WERI-Rb-1 (cell line): ENCODE measurements at regions not wholly inside any gene's neighbourhood (a gene's known extent, or its start where the extent isn't known, plus 50 kb on each side); places are given as distances from the start of the nearest gene placed in this dataset.
"Not testable (repeated sequence)": the region's sequence is repeated elsewhere in the genome, so short reads cannot be mapped to it uniquely, and the experiment has no call there.

ENCODE experiments used
- DNase-seq: peaks from one replicate; pipeline ENCODE4 v3.0.0-alpha.2; 2020
- H3K27ac ChIP-seq: fragments of 250-450 bp; sonication (Bioruptor Pico); 2 replicates; pipeline ENCODE4 v1.5.1; 2020; ENCODE audit warnings: mild to moderate bottlenecking, moderate library complexity
- H3K27me3 ChIP-seq: fragments of 250-450 bp; sonication (Bioruptor Pico); 2 replicates; pipeline ENCODE4 v1.5.1; 2021; ENCODE audit warnings: mild to moderate bottlenecking, low read depth, moderate library complexity; ENCODE audit not compliant: insufficient read depth, severe bottlenecking
- H3K36me3 ChIP-seq: fragments of 250-450 bp; sonication (Bioruptor Pico); 2 replicates; pipeline ENCODE4 v1.5.1; 2020; ENCODE audit warnings: mild to moderate bottlenecking, moderate library complexity
- H3K4me3 ChIP-seq: 2 replicates; pipeline ENCODE4 v1.5.1; 2011; ENCODE audit warnings: low read depth, mild to moderate bottlenecking, control low read depth, low read length
- H3K9me3 ChIP-seq: fragments of 250-450 bp; sonication (Bioruptor Pico); 2 replicates; pipeline ENCODE4 v1.5.1; 2021; ENCODE audit warnings: mild to moderate bottlenecking, moderate library complexity; ENCODE audit not compliant: severe bottlenecking
- TF ChIP-seq, protein P1 (sequence below): IDR thresholded peaks from 2 replicates; pipeline ENCODE4 v1.5.1; 2011; ENCODE audit warnings: low read depth, mild to moderate bottlenecking, control low read depth, inconsistent platforms, low read length

DNA sequence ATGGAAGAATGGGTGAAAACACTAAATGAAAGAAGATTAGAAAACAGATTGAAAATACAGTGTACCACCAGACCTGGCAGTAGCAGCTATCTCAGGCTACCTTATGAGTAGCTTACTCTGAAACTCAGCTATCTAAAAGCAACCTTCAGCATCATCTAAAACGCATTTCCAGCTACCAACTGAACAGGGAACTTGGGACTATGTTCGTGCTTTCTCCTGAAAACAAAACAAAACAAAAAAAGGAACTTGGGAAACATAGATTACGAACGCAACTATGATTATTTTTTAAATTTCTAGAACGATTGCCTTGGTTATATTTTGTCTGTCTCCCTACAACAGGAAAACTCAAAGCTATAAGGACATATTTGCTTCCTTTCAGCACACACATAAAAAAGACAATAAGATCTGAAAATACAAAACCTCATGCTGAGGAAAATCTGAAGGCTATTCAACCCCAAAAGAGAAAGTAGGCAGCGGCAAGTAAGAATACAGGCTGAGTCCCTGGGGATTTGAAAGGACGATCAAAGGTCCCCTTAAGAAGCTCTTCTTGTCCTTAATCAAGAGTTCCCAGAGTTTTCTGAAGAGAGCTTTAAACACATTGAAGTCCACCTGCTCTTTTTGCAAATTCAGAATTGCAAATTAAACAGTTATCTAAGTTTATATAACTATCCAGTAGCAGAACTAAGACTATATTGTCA, 53.4 kb downstream of the OR2K2 start:
- Histone ChIP-seq H3K9me3 (no peaks in the 10 kb centered on the region), H3K27me3 (peaks cover 96% of the 10 kb centered on the region), H3K4me3 (no peak overlapping the region), H3K36me3 (no peaks in the 10 kb centered on the region), H3K27ac (no peak overlapping the region)
- DNase-seq, result no peak
- TF ChIP-seq, protein P1, sequence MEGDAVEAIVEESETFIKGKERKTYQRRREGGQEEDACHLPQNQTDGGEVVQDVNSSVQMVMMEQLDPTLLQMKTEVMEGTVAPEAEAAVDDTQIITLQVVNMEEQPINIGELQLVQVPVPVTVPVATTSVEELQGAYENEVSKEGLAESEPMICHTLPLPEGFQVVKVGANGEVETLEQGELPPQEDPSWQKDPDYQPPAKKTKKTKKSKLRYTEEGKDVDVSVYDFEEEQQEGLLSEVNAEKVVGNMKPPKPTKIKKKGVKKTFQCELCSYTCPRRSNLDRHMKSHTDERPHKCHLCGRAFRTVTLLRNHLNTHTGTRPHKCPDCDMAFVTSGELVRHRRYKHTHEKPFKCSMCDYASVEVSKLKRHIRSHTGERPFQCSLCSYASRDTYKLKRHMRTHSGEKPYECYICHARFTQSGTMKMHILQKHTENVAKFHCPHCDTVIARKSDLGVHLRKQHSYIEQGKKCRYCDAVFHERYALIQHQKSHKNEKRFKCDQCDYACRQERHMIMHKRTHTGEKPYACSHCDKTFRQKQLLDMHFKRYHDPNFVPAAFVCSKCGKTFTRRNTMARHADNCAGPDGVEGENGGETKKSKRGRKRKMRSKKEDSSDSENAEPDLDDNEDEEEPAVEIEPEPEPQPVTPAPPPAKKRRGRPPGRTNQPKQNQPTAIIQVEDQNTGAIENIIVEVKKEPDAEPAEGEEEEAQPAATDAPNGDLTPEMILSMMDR, result no peak

GRCh38 chr9:111274737-111275136, 55.3 kb downstream of the OR2K2 start:
- H3K4me3 ChIP-seq, result no peak overlapping the region
- no peak for DNase-seq
- TF ChIP-seq, protein P1, result no peak
- no peaks in the 10 kb centered on the region for H3K9me3 ChIP-seq
- peaks cover 95% of the 10 kb centered on the region for H3K27me3 ChIP-seq
- H3K27ac ChIP-seq, result no peak overlapping the region
- H3K36me3 ChIP-seq, result no peaks in the 10 kb centered on the region

- Histone ChIP-seq H3K9me3 (no peaks in the 10 kb centered on the region), H3K27ac (no peak overlapping the region), H3K36me3 (no peaks in the 10 kb centered on the region), H3K27me3 (peaks cover 94% of the 10 kb centered on the region), H3K4me3 (no peak overlapping the region)
- no peak for DNase-seq
- TF ChIP-seq, protein P1, result no peak
These were observed 57.4 kb downstream of the OR2K2 start for GRCh38 chr9:111272581-111272980.

DNA sequence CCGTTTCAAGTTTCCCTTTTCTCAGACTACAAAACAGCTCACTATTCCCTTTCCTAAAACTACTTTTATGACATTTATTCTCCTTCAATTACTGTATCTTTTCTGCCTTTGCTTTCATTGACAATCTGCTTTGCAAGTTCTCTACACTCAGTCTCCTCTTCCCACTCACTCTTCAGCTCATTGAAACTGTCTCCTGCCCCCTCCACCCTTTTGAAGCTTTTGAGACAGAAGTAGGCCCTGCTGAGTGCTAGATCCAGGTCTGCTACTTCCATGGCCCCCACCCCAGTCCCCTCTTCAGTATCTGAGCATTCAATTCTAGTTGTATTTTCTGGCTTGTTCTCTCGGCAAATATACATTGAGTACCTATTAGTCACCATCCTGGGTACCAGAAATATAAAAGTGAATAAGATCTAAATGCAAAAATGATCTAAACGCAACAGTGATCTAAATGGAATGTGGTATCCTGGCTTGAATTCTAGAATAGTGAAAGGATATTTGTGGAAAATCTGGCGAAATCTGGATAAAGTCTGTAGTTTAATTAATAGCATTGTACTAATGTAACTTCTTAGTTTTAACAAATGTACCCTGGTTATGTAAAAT, 58.4 kb downstream of the OR2K2 start:
- Histone ChIP-seq H3K9me3 (no peaks in the 10 kb centered on the region), H3K36me3 (no peaks in the 10 kb centered on the region), H3K4me3 (no peak overlapping the region), H3K27me3 (peaks cover 89% of the 10 kb centered on the region), H3K27ac (no peak overlapping the region)
- DNase-seq, result no peak
- TF ChIP-seq, protein P1, result no peak

DNA sequence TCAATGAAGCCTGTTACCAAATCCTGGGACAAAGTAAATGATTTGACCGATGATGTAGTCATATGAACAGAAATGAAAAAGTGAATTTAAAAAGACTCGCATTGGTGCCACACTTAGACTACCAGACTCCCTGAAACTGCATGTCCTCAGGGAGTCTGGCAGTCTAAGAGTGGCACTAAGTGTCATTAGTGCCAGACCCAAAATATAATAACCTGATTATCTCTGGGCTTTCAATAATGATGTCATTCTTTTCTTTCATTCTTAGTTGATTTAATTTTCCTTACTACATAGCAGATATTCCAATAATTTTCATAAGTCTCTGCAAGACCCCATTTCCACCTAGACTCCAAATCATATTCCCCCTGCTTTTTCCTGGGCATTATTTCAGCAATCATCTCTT, 59.0 kb downstream of the OR2K2 start:
- DNase-seq, result no peak
- Histone ChIP-seq H3K27me3 (peaks cover 87% of the 10 kb centered on the region), H3K36me3 (no peaks in the 10 kb centered on the region), H3K9me3 (peaks cover 4% of the 10 kb centered on the region), H3K4me3 (no peak overlapping the region), H3K27ac (no peak overlapping the region)
- TF ChIP-seq, protein P1, result no peak

GRCh38 chr9:111266024-111266423, 64.0 kb downstream of the OR2K2 start:
- H3K27me3 ChIP-seq, result peaks cover 70% of the 10 kb centered on the region
- H3K4me3 ChIP-seq, H3K36me3 ChIP-seq, DNase-seq, H3K27ac ChIP-seq, H3K9me3 ChIP-seq: not testable (repeated sequence)
